Anterior cingulate cortex (tissue), 58 donors: ENCODE measurements at regions not wholly inside any gene's neighbourhood (a gene's known extent, or its start where the extent isn't known, plus 50 kb on each side); places are given as distances from the start of the nearest gene placed in this dataset.

Experiments used
- DNase-seq, 58 donors: peaks; one replicate each; lab custom pipeline; 2025; lab: John Stamatoyannopoulos, UW

DNA sequence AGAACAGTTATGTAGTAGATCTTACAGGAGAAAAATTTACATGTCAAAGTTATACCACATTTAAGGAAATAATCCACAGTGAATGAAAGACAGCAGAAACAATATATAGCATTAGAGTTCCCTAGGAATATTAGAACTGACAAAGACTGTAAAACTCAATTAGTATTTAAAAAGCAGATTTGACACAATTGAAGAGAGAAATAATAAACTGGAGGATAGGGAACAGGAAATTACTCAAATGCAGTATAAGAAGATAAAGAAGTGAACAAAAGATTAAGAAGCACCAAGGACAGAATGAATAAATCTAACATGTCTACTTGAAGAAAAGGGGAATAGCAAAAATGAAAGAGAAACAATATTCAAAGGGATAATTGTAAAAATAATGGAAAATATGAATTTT is 132.6 kb upstream of the CHRNA7 start:
- DNase-seq = no peak

- no peak for DNase-seq
These were observed 128.8 kb upstream of the CHRNA7 start for GRCh38 chr15:31901501-31901900.

DNA sequence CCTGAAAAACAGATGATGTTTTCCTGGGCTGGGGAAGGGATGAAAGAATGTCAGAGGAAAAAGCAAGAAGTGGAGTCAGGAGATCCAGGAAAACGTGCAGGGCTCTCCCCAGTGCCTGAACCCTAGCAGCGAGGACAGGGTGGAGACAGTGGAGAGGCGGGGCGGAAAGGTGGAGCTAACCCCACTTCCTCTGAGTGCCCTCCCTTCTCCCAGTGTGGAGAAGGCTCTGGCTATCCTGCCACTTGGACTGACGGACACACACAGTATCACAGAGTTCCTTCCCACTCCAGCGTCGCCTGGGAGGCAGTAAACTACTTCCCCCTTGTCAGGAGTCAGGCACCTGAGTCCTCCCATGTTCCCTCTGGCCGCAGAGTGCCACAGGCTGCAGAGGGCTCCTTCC is 125.3 kb upstream of the CHRNA7 start:
- no peak for DNase-seq

DNA sequence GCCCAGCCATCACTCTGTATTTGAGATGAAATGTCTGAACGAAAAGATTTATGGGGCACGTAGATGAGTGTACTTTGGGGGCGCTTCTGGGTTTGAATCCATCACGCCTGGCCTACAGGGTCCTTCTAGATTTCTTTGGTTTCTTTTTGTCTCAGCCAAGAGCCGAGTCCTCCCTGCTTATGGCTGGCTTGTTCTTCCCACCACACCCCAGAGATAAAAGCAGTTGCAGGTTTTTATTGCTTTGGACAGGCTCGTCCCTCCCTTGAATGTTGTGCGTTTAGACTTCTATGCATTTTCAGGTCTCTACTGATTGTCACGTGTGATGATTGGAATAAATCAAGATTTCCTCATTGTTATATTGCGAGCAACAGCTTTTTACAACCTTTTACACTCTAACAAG is 104.8 kb upstream of the CHRNA7 start:
- no peak for DNase-seq

DNA sequence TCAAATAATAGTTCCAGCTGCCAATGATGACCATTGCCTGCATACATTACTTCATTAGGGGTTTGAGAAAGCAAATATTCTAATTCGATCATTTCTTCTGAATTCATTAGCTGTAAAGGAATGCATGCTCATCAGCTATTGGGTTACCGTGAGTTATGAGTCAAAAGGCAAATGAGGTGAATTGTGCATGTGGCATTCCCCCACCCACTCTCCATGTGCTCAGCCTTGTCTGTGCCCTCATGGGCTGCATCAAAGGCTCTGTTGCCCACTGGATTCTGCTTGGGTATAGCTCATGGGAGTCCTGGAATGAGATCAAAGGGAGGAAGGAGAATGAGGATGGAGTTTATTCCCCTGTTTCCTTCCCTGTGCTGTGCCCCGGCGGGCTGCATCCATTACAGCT is 99.3 kb upstream of the CHRNA7 start:
- no peak for DNase-seq

DNA sequence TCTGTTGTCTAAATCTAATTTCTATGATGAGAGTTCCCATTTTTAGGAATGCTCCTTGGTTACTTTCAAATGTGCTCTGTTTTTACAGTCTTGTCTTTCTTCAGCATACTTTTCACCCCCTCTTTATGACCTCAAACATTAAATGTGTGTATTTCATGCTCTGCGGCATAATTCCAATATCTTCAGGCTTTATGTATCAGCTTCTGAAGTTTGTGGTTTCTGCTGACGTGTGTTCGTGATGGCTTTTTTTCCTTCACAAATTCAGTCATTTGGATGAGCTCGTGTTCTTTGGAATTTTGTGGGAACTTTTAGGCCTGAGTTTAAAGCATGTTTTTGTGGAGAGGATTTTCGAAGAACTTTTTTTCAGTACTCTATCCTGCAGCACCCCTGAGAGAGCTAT is 97.7 kb upstream of the CHRNA7 start:
- no peak for DNase-seq

DNA sequence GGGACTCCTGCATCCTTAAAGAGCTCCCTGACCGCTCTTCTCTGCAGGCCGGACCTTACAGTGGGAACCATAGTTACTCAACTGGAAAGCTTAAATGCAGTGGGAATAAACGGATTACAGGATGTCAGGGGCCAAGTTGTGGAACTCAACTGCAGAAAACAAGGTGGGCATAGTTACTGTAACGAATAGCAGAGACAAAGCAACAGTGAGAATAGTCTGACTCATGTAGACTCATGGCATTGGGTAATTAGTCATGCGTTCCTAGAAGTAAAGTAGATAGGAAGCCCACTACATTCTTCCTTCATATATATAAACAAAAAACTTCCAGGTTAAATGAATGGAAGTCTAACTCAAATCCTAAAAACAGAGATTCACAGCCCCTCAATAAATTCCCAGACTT is 95.5 kb upstream of the CHRNA7 start:
- DNase-seq = no peak

DNA sequence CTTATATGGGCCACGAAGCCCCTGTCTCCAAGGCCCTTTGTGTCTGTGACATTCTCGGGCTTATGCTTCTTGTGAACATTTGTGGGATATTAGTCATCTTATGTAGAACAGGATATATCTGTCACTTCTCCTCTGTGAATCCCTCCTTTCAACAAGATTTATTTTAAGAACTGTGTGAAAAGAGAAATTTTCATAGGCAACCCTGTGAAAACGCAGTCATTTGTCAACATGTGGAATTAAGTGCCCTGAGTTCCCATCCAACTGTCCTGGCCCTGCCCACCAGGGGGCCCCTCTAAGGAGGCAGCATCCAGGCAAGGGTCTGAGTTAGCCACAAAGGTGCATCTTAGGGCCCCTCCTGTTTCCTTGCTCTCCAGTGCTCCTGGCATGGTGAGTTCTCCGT is 76.8 kb upstream of the CHRNA7 start:
- no peak for DNase-seq

DNA sequence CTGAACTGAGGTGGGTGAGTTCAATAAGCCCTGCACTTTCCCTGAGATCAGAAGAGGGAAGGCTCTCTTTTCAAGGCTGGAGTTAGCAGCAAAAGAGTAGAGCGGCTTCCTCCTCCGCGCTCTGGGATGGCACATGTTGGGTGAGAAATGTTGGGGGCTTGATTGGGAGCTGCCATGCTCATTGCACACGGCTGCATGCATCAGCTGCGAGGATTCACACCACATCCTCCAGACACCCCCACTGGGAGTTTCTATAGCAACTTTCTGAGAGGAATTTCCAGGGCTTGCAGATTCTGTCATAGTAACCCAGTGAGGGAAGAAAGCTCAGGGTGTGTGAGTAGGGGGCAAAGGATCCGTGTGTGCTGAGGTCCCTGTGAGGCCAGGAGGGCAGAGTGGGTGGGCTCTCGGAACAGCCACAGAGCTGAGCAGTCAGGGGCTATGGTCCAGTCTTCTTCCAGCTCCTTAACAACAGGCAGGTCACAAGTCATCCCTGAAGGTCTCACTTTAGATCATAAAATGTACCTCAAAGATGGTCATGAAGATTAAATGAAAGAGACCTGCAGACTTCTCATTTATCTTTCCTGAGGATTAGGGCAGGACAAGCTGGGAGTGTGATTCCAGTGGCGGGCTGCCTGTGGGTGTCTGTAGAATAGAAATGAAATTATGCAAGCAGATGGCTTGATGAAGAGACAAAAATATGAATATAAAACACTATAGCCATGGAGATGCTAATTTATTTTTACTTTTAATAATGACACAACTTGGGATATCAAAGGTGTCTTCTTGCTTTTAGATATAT is 75.7 kb upstream of the CHRNA7 start:
- DNase-seq = peak in 29 of 58 donors; percentile 7 to 77 (median 42)

DNA sequence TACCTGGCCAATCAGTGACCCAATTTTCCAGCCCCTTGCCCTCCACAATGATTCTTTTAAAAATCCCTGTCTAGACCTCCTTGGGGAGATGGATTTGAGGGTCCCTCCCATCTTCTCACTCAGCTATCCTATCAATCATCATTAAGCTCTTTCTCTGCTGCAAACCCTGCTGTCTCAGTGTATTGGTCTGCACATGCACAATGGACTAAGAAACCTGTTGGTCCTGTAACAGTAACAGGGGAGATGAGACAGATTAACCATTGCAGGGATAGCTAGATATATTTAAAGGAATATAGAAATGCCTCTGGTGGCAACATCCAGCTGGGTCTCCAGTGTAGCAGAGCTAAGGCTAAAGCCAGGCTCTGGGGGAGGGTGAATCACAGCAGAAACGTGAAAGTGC is 74.6 kb upstream of the CHRNA7 start:
- DNase-seq = no peak

DNA sequence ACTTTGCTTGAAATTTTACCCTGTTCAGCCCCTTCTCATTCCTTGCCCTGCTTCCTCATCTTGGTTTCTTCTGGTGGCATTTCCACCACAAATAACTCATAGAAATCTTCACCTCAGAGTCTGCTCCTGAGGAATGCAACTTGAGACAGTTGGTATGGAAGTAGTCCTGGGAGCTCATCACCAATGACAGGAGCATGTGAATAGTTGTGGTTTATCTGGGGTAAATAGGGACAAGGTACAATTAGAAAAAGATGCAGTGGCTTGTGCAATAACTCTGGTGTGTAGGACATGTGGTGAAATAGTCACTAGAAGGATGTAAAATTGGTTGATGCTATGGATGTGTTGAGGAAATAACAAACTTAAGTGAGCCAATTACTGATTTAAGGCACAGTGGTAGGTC is 72.7 kb upstream of the CHRNA7 start:
- no peak for DNase-seq

GRCh38 chr15:31964586-31965307 is 65.6 kb upstream of the CHRNA7 start:
- DNase-seq = no peak

DNA sequence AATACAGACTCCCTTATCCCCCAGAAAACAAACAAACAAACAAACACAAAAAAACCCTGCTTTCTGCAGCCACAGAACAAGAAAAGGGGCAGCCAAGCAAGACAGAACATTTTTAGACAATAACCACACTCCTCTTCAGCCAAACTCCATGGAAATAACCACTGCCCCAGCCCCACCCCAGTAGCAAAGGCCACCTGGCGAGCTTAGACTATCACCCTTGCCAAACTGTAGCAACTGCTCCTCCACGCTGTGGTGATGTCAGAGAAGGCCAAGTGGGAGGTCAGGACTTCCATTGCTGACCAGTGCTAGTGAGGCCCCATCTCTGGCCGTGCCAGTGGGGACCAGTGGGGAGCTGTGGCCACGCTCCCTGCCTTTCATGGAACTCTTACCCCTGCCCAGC is 60.3 kb upstream of the CHRNA7 start:
- no peak for DNase-seq

- DNase-seq = no peak
These were observed 57.1 kb upstream of the CHRNA7 start for GRCh38 chr15:31973197-31973596.

DNA sequence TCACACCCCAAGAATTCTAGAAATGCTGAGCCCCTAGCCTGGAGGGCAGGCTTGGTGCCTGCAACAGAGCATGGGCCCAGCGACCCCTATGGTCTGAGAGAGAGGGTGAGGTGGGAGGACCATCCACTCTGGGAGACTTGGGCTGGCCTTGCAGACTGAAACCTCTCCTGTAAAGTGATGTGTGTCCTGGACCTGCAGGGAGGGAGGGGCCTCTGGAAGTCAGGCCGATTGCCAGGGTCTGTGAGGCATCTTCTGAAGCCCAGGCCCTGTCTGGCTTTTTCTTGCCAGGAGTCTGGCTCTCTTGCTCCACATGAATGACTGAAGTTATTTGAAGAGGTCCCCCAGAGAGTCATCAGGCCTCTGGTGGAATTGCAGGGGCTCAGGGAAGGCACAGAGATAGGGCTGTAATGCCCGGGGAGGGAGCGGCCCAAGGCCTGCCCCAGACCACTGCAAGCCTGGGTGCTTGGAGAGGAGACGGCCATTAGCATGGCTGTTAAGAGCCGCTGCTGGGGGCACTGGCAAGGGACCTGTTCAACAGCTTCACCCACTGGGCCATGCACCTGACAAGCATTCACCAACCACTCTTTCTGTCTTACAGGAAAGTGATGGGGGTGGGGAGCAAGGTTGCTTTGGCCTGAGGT is 56.0 kb upstream of the CHRNA7 start:
- DNase-seq = no peak

GRCh38 chr15:31974855-31975829 is 55.2 kb upstream of the CHRNA7 start:
- peak in 40 of 58 donors; percentile 10 to 67 (median 28) for DNase-seq

- no peak for DNase-seq
These were observed 54.5 kb upstream of the CHRNA7 start for GRCh38 chr15:31975830-31976229.

DNA sequence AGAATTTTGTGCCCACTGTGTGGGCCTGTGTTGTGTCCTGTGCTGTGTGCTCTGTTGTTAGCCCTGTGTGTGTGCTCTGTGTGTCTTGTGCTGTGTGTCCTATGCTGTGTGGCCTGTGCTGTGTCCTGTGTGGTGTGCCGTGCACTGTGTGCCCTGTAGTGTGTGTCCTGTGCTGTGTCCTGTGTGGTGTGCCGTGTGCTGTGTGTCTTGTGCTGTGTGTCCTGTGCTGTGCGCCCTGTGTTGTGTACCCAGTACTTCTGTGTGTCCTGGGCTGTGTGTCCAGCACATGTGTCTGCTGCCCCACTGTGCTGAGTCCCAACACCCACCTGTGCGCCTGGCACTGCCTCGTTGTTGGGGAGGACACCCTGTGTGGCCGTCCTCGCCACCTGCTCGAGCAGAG is 53.2 kb upstream of the CHRNA7 start:
- no peak for DNase-seq

DNA sequence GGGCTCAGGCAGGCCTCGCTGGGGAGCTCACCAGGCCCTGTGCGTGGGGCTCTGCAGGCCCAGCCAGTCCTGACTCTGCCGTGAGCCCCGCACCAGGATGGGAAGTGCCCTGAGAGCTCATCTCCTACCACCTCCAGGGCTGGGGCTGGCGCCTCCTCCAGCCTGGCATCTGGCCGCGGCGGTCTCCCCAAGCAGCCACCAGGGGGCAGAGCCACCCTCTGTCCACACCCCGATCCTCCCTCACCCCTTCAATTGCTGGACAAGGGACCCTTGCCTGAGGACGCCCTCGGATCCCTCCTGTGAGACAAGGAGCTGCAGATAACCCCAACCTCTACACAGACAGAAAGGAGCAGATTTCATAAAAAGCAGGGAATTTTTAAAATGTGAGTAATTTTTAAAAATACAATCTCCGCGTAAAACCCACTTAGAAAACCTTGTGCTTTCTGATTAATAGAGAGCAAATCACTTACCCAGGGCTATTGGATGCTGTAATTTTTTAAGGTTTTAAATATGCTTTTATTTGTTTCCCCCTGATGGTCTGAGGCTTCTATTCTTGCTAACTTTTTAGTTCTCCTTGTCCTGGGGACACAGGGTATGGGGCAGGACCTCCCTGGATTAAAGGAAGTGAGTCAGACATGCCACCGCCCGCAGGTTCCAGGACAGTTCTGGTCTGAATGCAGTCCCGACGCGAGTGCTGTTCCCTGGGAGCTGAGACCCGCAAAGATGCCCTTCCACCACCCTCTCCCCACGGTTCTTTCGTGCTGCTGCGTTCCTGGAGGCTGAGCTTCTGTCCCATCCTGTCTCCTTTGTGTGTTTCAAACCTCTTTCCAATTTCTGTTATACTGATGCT is 52.3 kb upstream of the CHRNA7 start:
- peak in 44 of 58 donors; percentile 6 to 64 (median 36) for DNase-seq
